ENCODE measurements at regions not wholly inside any gene's neighbourhood (a gene's known extent, or its start where the extent isn't known, plus 50 kb on each side); places are given as distances from the start of the nearest gene placed in this dataset.
"Not testable (repeated sequence)": the region's sequence is repeated elsewhere in the genome, so short reads cannot be mapped to it uniquely, and the experiment has no call there.

DNA sequence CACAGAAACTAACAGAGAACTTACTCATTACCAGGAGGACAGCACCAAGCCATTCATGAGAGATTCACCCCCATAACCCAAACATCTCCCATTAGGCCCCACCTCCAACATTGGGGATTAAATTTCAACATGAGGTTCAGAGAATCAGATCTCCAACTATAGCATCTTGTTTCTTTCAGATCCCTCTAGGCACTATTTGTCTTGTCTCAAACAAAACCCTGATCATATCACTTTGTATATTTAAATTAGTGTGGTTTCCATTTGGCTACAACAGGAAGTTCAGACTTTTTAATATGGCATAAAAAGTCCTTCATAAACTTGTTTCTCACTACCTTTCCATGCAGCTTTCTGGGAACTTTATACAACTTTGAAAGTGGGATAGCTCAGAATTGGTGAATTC is 699.0 kb upstream of the MIR17HG start:
- no peak overlapping the region for H3K27ac Mint-ChIP-seq
- DNase-seq (no peak), ATAC-seq (no peak)
- H3K4me3 Mint-ChIP-seq = no peak overlapping the region
- H3K9me3 ChIP-seq (ENCODE audit: control insufficient read depth, low read length, poor library complexity, severe bottlenecking) = peaks cover 3% of the 10 kb centered on the region
- no peaks in the 10 kb centered on the region for H3K36me3 Mint-ChIP-seq (ENCODE audit: low read depth)
- no peaks in the 10 kb centered on the region for H3K27me3 Mint-ChIP-seq
- no peaks in the 10 kb centered on the region for H3K4me1 Mint-ChIP-seq

DNA sequence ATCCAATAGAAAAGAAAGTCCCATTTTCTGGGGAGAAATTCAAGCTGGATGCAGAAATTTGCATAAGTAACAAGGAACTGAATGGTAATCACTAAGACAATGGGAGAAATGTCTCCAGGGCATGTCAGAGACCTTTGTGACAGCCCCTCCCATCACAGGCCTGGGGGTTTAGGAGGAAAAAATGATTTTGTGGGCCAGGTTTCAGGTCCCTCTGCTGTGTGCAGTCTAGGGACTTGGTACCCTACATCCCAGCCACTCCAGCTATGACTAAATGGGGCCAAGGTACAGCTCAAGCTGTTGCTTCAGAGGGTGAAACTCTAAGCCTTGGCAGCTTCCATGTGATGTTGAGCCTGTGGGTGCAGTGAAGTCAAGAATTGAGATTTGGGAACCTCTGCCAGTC is 695.5 kb upstream of the MIR17HG start:
- H3K27ac Mint-ChIP-seq = no peak overlapping the region
- DNase-seq (no peak), ATAC-seq (no peak)
- no peaks in the 10 kb centered on the region for H3K27me3 Mint-ChIP-seq
- no peak overlapping the region for H3K4me3 Mint-ChIP-seq
- H3K36me3 Mint-ChIP-seq (ENCODE audit: low read depth) = no peaks in the 10 kb centered on the region
- peaks cover 3% of the 10 kb centered on the region for H3K9me3 ChIP-seq (ENCODE audit: control insufficient read depth, low read length, poor library complexity, severe bottlenecking)
- no peaks in the 10 kb centered on the region for H3K4me1 Mint-ChIP-seq

DNA sequence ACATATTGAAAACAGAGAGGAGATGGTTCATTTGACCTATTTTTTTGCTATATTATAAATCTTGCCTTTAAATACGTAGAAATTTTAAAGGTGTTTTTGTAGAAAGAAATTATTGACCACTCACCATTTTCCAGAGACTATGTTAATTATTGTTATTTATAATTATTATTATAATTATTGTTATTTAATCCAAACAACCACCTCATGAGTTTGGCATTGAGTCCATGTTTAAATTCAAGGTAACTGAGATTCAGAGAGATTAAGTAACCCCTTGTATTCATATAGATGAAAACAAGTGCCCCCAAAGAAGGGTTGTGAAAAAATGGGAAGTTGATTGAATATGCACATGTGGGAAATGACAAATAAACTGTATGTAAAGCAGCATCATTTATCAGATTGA is 692.5 kb upstream of the MIR17HG start:
- no peaks in the 10 kb centered on the region for H3K27me3 Mint-ChIP-seq
- DNase-seq (no peak), ATAC-seq (no peak)
- H3K36me3 Mint-ChIP-seq (ENCODE audit: low read depth) = no peaks in the 10 kb centered on the region
- H3K4me3 Mint-ChIP-seq = no peak overlapping the region
- no peak overlapping the region for H3K27ac Mint-ChIP-seq
- H3K9me3 ChIP-seq (ENCODE audit: control insufficient read depth, low read length, poor library complexity, severe bottlenecking) = peaks cover 3% of the 10 kb centered on the region
- H3K4me1 Mint-ChIP-seq = no peaks in the 10 kb centered on the region

DNA sequence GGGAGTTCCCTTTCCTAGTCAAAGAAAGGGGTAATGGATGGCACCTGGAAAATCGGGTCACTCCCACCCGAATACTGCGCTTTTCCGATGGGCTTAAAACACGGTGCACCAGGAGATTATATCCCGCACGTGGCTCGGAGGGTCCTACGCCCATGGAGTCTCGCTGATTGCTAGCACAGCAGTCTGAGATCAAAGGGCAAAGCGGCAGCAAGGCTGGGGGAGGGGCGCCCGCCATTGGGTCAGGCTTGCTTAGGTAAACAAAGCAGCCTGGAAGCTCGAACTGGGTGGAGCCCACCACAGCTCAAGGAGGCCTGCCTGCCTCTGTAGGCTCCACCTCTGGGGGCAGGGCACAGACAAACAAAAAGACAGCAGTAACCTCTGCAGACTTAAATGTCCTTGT is 683.3 kb upstream of the MIR17HG start:
- ATAC-seq; H3K4me3 Mint-ChIP-seq; H3K9me3 ChIP-seq (ENCODE audit: control insufficient read depth, low read length, poor library complexity, severe bottlenecking); DNase-seq; H3K27me3 Mint-ChIP-seq; H3K36me3 Mint-ChIP-seq (ENCODE audit: low read depth); H3K4me1 Mint-ChIP-seq; H3K27ac Mint-ChIP-seq: not testable (repeated sequence)

DNA sequence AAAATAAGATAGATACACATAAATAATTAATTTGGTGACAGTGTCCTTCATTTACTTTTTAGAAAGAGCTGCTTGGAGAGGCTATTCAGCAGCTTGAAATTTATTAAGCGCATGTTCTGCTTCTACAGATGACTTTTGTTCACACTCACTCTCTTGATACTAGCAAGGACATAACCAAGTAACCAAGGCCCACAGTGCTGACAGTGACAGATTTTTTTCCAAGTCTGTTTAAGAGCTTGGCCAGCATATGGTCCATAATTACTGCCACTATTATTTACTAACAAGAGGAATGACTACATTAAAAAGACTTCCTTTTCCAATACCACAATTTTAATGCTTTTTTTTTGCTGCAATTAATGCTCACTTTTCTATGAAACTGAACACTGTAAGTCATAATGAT is 673.7 kb upstream of the MIR17HG start:
- H3K27ac Mint-ChIP-seq = no peak overlapping the region

DNA sequence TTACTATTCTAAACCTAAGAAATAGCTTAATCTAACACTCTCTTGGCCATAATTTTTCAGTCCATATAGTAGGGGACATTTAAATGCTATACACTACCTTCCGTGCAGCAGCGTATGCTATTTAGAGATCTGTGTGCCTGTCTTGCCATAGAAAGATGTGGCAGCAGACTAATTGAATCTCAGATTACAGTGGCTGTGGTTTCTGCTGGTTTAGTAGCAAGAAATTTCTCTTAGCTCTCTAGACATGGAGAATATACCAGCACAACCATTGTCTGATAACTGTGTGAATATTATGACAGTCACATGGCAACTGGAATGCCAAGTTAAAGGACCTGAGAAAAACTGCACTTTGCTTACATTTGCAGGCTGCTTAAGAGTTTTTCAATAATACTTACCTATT is 672.4 kb upstream of the MIR17HG start:
- Mint-ChIP-seq H3K27ac (no peak overlapping the region), H3K27me3 (no peaks in the 10 kb centered on the region), H3K36me3 (ENCODE audit: low read depth) (no peaks in the 10 kb centered on the region), H3K4me1 (no peaks in the 10 kb centered on the region), H3K4me3 (no peak overlapping the region)
- no peak for DNase-seq
- H3K9me3 ChIP-seq (ENCODE audit: control insufficient read depth, low read length, poor library complexity, severe bottlenecking) = no peaks in the 10 kb centered on the region
- no peak for ATAC-seq

More for the DNA sequence above, 673.7 kb upstream of the MIR17HG start:
- Mint-ChIP-seq H3K27me3 (no peaks in the 10 kb centered on the region), H3K36me3 (ENCODE audit: low read depth) (no peaks in the 10 kb centered on the region), H3K4me3 (no peak overlapping the region), H3K4me1 (no peaks in the 10 kb centered on the region)
- no peaks in the 10 kb centered on the region for H3K9me3 ChIP-seq (ENCODE audit: control insufficient read depth, low read length, poor library complexity, severe bottlenecking)
- ATAC-seq (no peak), DNase-seq (no peak)

DNA sequence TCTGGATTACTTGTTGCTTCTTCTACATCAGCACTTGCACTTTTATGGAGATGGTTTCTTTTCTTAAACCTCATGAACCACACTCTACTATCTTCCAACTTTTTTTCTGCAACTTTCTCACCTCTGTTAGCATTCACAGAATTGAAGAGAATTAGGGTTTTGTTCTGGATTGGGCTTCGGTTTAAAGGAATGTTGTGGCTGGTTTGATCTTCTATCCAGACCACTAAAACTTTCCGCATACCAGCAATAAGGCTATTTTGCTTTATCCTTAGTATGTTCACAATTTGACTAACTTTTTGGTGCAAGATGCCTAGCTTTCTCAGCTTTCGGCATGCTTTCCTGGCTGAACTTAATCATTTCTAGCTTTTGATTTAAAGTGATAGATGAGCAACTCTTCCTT is 666.7 kb upstream of the MIR17HG start:
- no peaks in the 10 kb centered on the region for H3K36me3 Mint-ChIP-seq (ENCODE audit: low read depth)
- no peaks in the 10 kb centered on the region for H3K9me3 ChIP-seq (ENCODE audit: control insufficient read depth, low read length, poor library complexity, severe bottlenecking)
- no peak overlapping the region for H3K27ac Mint-ChIP-seq
- no peaks in the 10 kb centered on the region for H3K27me3 Mint-ChIP-seq
- H3K4me1 Mint-ChIP-seq = no peaks in the 10 kb centered on the region
- no peak overlapping the region for H3K4me3 Mint-ChIP-seq
- DNase-seq (no peak), ATAC-seq (no peak)

DNA sequence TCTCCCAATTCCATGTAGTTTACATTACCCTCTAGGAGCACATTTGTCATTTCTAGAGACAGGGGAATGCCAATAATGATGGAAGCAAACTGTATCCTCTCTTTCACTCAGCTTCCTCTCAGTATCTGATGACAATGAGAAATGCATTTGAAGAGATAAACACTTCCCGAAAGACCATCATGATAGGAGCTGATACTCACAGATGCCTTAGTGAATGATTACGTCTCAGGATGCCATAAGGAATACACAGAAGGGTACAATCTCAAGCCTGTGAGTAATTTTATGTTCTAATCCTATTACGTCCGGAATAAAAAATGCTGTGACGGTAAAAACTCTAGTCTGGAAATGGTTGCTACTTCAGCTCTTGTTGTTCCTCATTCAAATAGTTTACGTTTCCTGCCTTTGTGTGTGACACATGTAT is 663.8 kb upstream of the MIR17HG start:
- no peak for ATAC-seq
- Mint-ChIP-seq H3K36me3 (ENCODE audit: low read depth) (no peaks in the 10 kb centered on the region), H3K4me1 (no peaks in the 10 kb centered on the region), H3K27ac (no peak overlapping the region), H3K4me3 (no peak overlapping the region), H3K27me3 (no peaks in the 10 kb centered on the region)
- no peak for DNase-seq
- no peaks in the 10 kb centered on the region for H3K9me3 ChIP-seq (ENCODE audit: control insufficient read depth, low read length, poor library complexity, severe bottlenecking)

DNA sequence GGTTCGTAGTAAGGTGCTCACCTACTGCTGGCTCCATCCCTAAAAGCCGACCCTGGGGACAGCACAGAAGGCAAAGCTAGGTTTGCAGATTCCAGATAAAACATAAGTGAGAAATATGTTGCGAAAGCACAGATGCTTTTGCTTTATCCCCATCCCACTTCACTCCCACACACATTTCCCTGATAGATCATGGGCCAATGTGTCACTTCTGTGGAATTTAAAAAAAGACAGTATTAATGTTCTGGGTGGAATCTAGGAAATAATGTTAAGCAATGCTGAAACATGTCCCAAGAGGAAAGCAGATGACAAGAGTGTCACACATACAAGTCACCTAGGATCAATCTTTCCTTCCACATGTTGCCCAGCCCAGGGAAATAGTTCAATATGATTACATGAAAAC is 661.0 kb upstream of the MIR17HG start:
- ATAC-seq (no peak), DNase-seq (no peak)
- no peak overlapping the region for H3K4me3 Mint-ChIP-seq
- H3K27ac Mint-ChIP-seq = no peak overlapping the region
- no peaks in the 10 kb centered on the region for H3K9me3 ChIP-seq (ENCODE audit: control insufficient read depth, low read length, poor library complexity, severe bottlenecking)
- no peaks in the 10 kb centered on the region for H3K4me1 Mint-ChIP-seq
- H3K27me3 Mint-ChIP-seq = no peaks in the 10 kb centered on the region
- no peaks in the 10 kb centered on the region for H3K36me3 Mint-ChIP-seq (ENCODE audit: low read depth)

DNA sequence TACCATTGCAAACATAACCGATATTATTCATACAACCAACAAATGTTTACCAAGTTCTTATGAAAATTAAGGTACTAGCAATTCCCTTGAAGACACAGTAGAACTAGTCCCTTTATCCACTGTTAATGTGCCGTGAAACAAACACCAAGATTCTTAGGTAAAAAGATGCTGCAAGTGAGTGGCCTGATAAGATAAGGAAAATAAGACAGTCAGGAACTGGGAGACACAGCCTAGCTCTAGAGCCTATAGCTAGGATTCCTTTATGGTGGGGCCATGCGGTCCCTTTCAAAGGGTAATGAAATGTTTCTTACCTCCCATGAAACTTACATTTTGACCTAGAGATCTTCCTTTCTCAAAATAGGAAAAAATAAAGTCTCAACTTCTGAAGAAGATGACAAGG is 658.4 kb upstream of the MIR17HG start:
- no peak for ATAC-seq
- H3K4me1 Mint-ChIP-seq = no peaks in the 10 kb centered on the region
- no peak overlapping the region for H3K27ac Mint-ChIP-seq
- H3K9me3 ChIP-seq (ENCODE audit: control insufficient read depth, low read length, poor library complexity, severe bottlenecking) = no peaks in the 10 kb centered on the region
- DNase-seq = no peak
- no peak overlapping the region for H3K4me3 Mint-ChIP-seq
- H3K27me3 Mint-ChIP-seq = no peaks in the 10 kb centered on the region
- H3K36me3 Mint-ChIP-seq (ENCODE audit: low read depth) = no peaks in the 10 kb centered on the region

DNA sequence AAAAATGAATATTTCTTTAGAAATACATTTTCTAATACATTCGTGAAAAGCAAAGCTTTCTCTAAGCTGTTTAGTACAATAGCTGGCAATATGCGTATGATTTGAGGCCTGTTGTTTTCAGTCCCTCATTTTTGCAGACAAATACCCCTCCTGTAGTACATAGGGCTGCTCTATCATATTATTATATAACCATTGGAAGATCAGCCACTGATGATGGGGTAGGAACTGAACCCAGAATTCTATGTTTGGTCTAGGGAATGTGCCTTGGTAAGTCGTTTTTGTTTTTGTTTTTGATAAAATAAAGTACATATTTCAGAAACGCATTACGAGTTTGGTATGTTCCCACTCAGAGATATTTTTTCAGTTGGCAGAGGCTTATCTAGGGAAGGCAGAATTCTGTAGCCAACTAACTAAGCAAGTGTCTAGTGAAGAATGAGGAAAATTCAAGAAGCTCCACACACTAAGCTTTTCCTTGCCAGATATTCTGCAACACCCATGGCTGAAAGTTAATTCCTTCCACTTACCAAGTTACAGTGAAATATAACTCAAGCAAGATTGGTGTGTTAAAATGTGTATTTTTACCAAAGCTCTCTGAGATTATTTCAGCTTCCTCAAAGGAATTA is 656.9 kb upstream of the MIR17HG start:
- ATAC-seq = no peak
- H3K36me3 Mint-ChIP-seq (ENCODE audit: low read depth) = no peaks in the 10 kb centered on the region
- no peaks in the 10 kb centered on the region for H3K9me3 ChIP-seq (ENCODE audit: control insufficient read depth, low read length, poor library complexity, severe bottlenecking)

DNA sequence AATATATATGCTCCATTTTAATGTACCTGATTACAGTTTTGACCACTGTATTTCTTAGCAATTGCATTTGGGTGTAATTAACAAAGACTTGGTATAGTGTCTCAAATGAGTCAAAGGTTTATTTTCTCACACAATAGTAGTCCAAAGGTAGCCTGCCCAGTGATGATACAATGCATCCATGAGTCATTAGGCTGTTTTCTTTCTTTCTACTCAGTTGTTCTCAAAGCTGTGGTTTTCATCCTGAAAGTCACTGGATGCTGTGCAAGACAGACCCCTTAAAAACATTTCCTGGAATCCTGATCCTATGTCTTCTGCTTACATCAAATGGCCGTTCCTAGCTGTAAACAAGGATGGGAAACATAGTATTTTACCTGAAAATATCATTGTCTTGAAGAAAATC is 651.2 kb upstream of the MIR17HG start:
- ATAC-seq = no peak
- no peaks in the 10 kb centered on the region for H3K4me1 Mint-ChIP-seq

More for the DNA sequence above, 656.9 kb upstream of the MIR17HG start:
- DNase-seq = no peak
- H3K4me3 Mint-ChIP-seq = no peak overlapping the region
- H3K27ac Mint-ChIP-seq = no peak overlapping the region
- no peaks in the 10 kb centered on the region for H3K27me3 Mint-ChIP-seq
- H3K4me1 Mint-ChIP-seq = no peaks in the 10 kb centered on the region

DNA sequence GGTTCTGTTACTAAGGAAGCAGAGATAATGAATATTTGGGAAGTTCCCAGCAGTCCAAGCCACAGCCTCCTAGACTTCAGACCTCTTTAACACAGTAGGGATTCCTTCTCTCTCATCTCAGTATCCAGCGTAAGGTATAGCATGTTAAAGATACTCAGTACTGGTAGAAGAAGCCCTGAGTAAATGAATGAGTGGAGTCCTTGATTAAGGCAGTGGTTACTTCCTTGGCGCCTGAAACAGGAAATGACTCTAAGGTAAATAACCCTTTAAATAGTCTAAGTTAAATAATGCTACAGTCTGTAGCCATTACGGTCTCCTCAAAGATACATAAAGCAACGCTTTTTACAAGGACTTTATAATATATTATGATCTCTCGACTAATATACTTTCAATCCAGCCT is 650.8 kb upstream of the MIR17HG start:
- DNase-seq = no peak
- no peak overlapping the region for H3K4me3 Mint-ChIP-seq
- no peaks in the 10 kb centered on the region for H3K9me3 ChIP-seq (ENCODE audit: control insufficient read depth, low read length, poor library complexity, severe bottlenecking)
- H3K27me3 Mint-ChIP-seq = no peaks in the 10 kb centered on the region
- no peak overlapping the region for H3K27ac Mint-ChIP-seq
- no peak for ATAC-seq
- H3K4me1 Mint-ChIP-seq = no peaks in the 10 kb centered on the region
- no peaks in the 10 kb centered on the region for H3K36me3 Mint-ChIP-seq (ENCODE audit: low read depth)

More for the DNA sequence above, 651.2 kb upstream of the MIR17HG start:
- H3K27me3 Mint-ChIP-seq = no peaks in the 10 kb centered on the region
- no peaks in the 10 kb centered on the region for H3K9me3 ChIP-seq (ENCODE audit: control insufficient read depth, low read length, poor library complexity, severe bottlenecking)
- no peak overlapping the region for H3K4me3 Mint-ChIP-seq
- no peak for DNase-seq
- H3K36me3 Mint-ChIP-seq (ENCODE audit: low read depth) = no peaks in the 10 kb centered on the region
- H3K27ac Mint-ChIP-seq = no peak overlapping the region

DNA sequence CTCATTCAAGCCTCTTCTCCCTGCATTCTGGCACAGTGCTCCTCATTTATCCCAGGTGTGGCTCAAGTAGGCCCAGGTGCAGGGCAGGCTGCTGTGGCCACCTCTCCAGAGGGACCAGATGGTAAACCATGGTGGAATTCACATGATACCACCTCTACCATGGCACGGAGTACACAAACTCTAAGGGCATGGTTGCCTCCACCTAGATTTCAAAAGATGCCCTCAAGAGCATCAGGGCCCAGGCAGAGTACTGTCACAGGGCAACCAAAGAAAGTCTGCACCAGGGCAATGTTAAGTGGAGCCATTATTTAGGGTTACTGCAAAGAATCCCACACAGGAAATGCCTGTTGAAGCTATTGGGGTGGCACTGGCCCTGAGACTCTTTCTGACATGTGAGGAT is 647.1 kb upstream of the MIR17HG start:
- no peak for DNase-seq
- Mint-ChIP-seq H3K27me3 (no peaks in the 10 kb centered on the region), H3K36me3 (ENCODE audit: low read depth) (no peaks in the 10 kb centered on the region), H3K4me3 (no peak overlapping the region), H3K27ac (no peak overlapping the region), H3K4me1 (no peaks in the 10 kb centered on the region)
- H3K9me3 ChIP-seq (ENCODE audit: control insufficient read depth, low read length, poor library complexity, severe bottlenecking) = no peaks in the 10 kb centered on the region
- no peak for ATAC-seq

Data from T-helper 17 cell (primary cell).